ENCODE measurements at regions not wholly inside any gene's neighbourhood (a gene's known extent, or its start where the extent isn't known, plus 50 kb on each side); places are given as distances from the start of the nearest gene placed in this dataset.

GRCh38 chr2:118363604-118364003 lies 275.3 kb downstream of the INSIG2 start:
- Histone ChIP-seq H3K27me3 (no peaks in the 10 kb centered on the region), H3K27ac (no peak overlapping the region), H3K36me3 (no peaks in the 10 kb centered on the region), H3K9me3 (no peaks in the 10 kb centered on the region), H3K4me3 (no peak overlapping the region), H3K4me1 (ENCODE audit: insufficient read depth) (no peaks in the 10 kb centered on the region)
- 62 to 81% (median 77%) methylated on average over 2 of the region's 2 CpGs for WGBS, 3 donors
- no peak for DNase-seq
- no peak for TF ChIP-seq POLR2A (IDR thresholded peaks at IDR 0.05)
- TF ChIP-seq, protein P1, sequence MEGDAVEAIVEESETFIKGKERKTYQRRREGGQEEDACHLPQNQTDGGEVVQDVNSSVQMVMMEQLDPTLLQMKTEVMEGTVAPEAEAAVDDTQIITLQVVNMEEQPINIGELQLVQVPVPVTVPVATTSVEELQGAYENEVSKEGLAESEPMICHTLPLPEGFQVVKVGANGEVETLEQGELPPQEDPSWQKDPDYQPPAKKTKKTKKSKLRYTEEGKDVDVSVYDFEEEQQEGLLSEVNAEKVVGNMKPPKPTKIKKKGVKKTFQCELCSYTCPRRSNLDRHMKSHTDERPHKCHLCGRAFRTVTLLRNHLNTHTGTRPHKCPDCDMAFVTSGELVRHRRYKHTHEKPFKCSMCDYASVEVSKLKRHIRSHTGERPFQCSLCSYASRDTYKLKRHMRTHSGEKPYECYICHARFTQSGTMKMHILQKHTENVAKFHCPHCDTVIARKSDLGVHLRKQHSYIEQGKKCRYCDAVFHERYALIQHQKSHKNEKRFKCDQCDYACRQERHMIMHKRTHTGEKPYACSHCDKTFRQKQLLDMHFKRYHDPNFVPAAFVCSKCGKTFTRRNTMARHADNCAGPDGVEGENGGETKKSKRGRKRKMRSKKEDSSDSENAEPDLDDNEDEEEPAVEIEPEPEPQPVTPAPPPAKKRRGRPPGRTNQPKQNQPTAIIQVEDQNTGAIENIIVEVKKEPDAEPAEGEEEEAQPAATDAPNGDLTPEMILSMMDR (IDR thresholded peaks at IDR 0.05), result no peak
- intact Hi-C loops (cut with DNase I), result no loop called here

DNA sequence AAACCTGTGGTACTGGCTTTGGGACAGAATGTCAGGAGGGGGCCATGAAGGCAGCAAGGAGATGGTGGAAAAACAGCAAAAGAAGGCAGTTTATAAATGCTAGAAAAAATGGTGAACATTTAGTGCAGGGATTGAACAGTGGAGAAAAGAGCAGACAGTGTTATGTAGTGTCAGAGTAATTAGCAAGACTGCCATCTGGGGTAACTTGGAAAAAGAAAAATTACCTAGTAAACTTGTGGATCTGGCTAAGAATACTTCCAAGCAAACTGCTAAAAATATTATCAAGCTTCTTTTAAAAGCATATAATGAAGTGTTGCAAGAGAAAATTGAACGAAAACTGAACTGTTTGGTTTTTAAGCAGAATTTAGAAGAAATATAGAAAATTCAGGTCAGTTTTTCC lies 267.8 kb downstream of the INSIG2 start:
- H3K27me3 ChIP-seq, result no peaks in the 10 kb centered on the region
- no peaks in the 10 kb centered on the region for H3K4me1 ChIP-seq (ENCODE audit: insufficient read depth)
- WGBS, 3 donors, result 67 to 84% (median 74%) methylated on average over 1 of the region's 1 CpG
- no peak for DNase-seq
- H3K36me3 ChIP-seq, result no peaks in the 10 kb centered on the region
- H3K9me3 ChIP-seq, result no peaks in the 10 kb centered on the region
- H3K4me3 ChIP-seq, result no peak overlapping the region
- TF ChIP-seq, protein P1 (IDR thresholded peaks at IDR 0.05), result no peak
- TF ChIP-seq POLR2A (IDR thresholded peaks at IDR 0.05), result no peak
- TF ChIP-seq EP300 (IDR thresholded peaks at IDR 0.05), result no peak
- H3K27ac ChIP-seq, result no peak overlapping the region
- intact Hi-C loops (cut with DNase I), result no loop called here

GRCh38 chr2:118351796-118352195 lies 263.5 kb downstream of the INSIG2 start:
- Histone ChIP-seq H3K9me3 (no peaks in the 10 kb centered on the region), H3K27me3 (no peaks in the 10 kb centered on the region), H3K4me1 (ENCODE audit: insufficient read depth) (no peaks in the 10 kb centered on the region), H3K4me3 (no peak overlapping the region), H3K36me3 (no peaks in the 10 kb centered on the region), H3K27ac (no peak overlapping the region)
- DNase-seq, result no peak
- no peak for TF ChIP-seq EP300 (IDR thresholded peaks at IDR 0.05)
- no peak for TF ChIP-seq POLR2A (IDR thresholded peaks at IDR 0.05)
- TF ChIP-seq, protein P1 (IDR thresholded peaks at IDR 0.05), result no peak
- intact Hi-C loops (cut with DNase I), result no loop called here
- WGBS, 3 donors, result 28 to 31% (median 30%) methylated on average over 2 of the region's 2 CpGs

DNA sequence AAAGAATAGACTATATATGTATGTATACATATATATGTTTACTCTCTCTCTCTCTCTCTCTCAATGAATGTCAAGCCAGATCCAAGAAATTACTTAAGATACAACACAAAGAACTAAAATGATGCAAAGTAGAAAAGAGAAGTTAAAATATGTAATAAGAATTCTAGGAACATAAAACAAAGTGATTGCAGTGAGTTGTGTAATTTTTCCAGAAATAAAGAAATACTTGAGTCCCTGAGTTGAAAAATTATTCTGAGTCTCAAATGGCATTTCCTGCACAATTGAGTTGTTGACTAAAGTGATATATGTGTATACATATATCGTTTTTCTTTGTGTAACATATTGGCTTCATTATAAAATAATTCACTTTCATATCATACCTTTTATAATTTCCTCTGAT lies 262.4 kb downstream of the INSIG2 start:
- TF ChIP-seq POLR2A (IDR thresholded peaks at IDR 0.05) (no peak), EP300 (IDR thresholded peaks at IDR 0.05) (no peak)
- TF ChIP-seq, protein P1 (IDR thresholded peaks at IDR 0.05), result no peak
- H3K4me3 ChIP-seq, result no peak overlapping the region
- H3K27me3 ChIP-seq, result no peaks in the 10 kb centered on the region
- no peak for DNase-seq
- no peak overlapping the region for H3K27ac ChIP-seq
- no peaks in the 10 kb centered on the region for H3K4me1 ChIP-seq (ENCODE audit: insufficient read depth)
- H3K9me3 ChIP-seq, result no peaks in the 10 kb centered on the region
- 51 to 56% (median 54%) methylated on average over 1 of the region's 1 CpG for WGBS, 3 donors
- H3K36me3 ChIP-seq, result no peaks in the 10 kb centered on the region
- intact Hi-C loops (cut with DNase I), result no loop called here

DNA sequence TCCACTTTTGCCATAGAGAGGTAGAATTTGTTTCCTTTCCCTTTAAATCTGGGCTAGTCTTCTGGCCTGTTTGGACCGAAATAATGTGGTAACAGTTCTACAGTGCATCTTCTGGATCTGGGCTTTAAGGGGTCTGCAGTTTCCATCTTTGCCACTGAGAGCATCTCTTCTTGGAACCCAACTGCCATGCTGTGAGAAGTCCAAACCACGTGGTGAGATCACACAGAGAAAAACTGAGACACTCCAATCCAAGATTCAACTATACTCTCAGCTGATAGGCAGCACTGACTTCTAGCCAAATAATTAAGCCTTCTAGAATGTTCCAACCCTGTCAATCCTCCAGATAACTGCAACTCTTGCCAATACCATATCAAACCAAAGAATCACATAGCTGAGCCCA lies 261.1 kb downstream of the INSIG2 start:
- Histone ChIP-seq H3K36me3 (no peaks in the 10 kb centered on the region), H3K9me3 (no peaks in the 10 kb centered on the region), H3K4me3 (no peak overlapping the region), H3K27ac (no peak overlapping the region), H3K27me3 (no peaks in the 10 kb centered on the region), H3K4me1 (ENCODE audit: insufficient read depth) (no peaks in the 10 kb centered on the region)
- TF ChIP-seq POLR2A (IDR thresholded peaks at IDR 0.05) (no peak), EP300 (IDR thresholded peaks at IDR 0.05) (no peak)
- TF ChIP-seq, protein P1 (IDR thresholded peaks at IDR 0.05), result no peak
- WGBS, 3 donors, result 54 to 76% (median 59%) methylated on average over 2 of the region's 2 CpGs
- no peak for DNase-seq
- intact Hi-C loops (cut with DNase I), result no loop called here

Measured in ovary (tissue), 7 donors.